ENCODE measurements at regions not wholly inside any gene's neighbourhood (a gene's known extent, or its start where the extent isn't known, plus 50 kb on each side); places are given as distances from the start of the nearest gene placed in this dataset.

GRCh38 chr20:17044891-17045290, 181.9 kb upstream of the PCSK2 start:
- TF ChIP-seq CTCF (IDR thresholded peaks at IDR 0.05) (no peak), POLR2A (IDR thresholded peaks at IDR 0.05) (no peak)

Measured in vagina (tissue), 2 donors.